Right lung (tissue), 2 donors: ENCODE measurements at regions not wholly inside any gene's neighbourhood (a gene's known extent, or its start where the extent isn't known, plus 50 kb on each side); places are given as distances from the start of the nearest gene placed in this dataset.
"Not testable (repeated sequence)": the region's sequence is repeated elsewhere in the genome, so short reads cannot be mapped to it uniquely, and the experiment has no call there.

Experiments used
- DNase-seq, 2 donors: peaks; one replicate each; pipeline ENCODE4 v3.0.0-alpha.2; 2013

DNA sequence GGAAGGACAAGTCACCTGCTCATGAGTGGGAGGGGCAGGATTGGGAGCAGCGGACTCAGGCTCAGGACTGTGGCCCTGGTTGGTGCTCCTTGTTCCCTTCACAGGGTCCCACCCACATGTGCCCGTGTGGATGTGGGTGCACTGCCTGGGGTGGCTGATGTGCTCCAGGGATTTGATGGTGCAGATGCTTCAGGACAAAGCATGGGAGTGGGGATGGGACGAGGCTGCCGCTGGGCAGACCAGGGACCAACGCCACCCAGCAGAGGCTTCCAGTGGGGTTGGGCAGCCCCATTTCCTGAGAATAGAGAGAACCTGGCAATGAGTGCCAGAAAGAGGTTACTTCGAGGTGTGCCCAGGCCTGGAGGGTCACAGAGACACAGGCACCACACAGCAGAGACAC is 65.5 kb upstream of the IGLL5 start:
- no peak for DNase-seq

DNA sequence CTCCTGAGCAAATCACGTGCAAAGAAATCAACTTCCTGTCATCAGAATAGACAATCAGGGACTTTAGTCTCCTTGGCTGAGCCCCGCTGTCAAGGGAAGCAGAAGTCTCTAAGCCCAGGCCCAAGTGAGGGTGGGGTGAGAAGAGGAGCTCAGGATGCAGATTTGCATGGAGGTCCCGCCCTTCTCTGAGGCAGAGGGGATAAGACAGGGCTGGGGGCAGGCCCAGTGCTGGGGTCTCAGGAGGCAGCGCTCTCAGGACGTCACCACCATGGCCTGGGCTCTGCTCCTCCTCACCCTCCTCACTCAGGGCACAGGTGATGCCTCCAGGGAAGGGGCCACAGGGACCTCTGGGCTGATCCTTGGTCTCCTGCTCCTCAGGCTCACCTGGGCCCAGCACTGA is 65.1 kb upstream of the IGLL5 start:
- not testable (repeated sequence) for DNase-seq

DNA sequence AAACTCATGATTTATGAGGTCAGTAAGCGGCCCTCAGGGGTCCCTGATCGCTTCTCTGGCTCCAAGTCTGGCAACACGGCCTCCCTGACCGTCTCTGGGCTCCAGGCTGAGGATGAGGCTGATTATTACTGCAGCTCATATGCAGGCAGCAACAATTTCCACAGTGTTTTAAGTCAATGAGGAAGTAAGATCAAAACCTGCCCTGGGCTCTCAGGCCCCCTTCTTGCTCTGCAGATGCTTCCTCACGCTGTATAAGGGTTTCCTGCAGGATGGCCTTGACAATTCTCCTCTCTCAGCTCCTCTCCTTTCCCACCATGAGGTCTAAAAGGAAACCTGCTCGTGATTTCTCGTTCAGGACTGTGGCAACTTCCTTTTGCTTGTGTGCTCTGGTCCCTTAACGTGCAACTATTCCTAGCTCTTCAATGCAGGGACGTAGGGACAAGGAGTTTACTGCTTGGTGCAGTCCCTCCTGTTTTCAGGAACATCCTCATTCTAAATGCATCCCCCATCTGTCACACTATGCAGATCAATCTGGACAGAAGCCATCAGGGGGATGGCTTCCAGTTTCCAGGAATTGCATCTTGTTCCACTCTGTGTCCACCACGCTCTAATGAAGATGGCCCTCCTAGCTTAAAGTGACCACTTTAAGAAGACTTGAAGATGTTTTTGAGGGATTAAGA is 64.3 kb upstream of the IGLL5 start:
- DNase-seq, result no peak

DNA sequence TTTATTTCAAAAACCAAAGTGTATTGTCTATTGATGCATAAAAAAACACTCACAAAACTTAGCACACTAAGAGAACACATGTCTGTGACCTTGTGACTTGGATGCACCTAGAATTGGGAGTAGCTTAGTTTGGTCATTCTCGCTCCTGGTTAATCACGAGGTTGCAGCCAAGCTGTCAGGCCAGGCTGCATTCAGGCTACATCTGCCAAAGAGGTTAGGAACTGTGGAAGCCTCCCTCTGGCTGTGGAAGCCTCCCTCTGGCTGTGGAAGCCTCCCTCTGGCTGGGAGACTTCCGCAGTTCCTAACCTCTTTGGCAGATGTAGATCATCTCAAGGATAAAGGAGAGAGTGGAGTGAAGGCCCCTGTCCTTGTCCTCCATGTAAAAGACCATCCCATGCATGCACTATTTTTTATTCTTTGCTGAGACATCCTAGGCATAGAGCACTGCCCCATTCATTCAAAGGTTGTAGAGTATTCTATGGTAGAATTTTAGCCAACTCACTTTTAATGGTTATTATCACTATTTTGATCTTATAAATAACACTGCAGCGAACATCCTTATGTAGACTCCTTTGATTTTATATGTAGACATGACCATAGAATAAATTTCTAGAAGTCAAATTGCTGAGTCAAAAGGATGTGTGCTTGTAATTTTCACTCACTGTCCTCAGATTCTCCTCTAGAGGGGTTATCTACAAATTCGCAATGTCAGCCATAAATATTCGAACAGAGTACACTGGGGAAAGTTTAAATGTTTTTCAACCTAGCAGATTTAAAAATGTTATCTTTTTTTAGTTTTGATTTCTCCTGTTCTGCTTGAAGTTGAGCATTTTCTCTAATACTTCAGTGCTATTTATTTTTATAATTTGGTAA is 63.0 kb upstream of the IGLL5 start:
- DNase-seq, result no peak

DNA sequence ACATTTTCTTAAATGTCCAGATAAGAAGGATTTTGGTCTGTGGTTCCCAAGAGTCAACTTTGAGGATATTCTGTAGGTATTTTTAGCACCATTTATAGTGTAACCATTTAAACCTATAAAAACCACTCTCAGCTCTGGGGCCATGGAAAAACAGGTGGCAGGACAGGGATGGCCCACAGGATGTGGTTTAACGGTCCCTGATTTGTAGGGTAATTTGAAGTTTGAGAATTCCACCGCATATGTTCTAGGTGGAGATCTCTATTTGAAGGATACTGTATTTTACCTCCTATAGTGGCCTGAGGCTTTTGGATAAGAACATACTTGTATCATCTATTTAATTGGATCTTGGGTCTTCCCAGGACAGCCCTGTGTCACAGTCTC is 62.4 kb upstream of the IGLL5 start:
- DNase-seq, result no peak

DNA sequence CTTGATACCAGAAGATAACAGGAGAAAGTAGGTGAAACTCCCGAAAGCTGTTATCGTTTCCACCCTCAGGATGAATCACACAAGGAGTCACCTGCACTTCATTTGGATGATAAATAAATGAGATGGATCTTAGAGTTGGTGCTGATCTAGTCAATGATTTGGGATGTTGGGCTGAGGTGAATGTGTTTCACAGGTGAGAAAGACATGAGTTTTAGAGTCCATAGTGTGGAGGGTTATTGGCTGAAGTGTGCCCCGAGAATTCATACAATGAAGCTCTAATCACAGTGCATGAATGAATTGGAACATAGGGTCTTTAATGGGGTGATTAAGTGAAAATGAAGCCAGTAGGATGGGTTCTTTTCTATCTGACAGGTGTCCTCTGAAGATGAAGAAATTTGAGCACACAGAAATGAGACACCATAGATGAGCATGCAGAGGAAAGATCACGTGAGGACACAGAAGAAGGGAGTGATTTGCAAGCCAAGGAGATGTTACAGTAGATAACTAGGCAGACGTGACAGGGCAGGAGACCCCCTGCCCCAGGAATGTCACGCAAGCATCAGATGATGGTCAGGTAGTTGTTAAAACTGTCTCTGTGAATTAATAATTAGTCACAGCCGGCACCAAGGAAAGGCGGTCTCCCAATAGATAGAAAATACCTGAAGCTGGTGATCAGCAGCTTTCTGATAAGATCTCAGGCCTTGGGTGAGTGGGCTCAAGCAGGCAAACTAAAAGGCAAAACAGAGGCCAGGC is 60.3 kb upstream of the IGLL5 start:
- no peak for DNase-seq

DNA sequence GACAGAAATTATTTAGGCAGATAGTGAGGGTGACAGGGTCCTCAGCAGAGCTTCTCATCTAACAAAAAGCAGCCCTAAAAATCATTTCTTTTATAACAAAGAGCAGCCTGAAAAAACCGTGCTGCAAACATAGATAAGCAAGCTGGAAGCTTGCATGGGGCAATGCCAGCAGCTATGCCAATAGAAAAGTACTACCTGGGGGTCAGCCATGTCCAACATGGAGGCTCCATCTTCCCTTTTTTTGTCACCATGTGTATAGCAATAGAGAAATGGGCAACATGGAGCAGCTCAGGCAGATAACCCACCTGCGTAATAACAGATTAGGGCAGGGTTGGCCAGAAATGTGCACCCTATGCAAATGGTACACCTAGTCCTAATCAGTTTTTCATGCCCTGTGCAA is 57.4 kb upstream of the IGLL5 start:
- no peak for DNase-seq

DNA sequence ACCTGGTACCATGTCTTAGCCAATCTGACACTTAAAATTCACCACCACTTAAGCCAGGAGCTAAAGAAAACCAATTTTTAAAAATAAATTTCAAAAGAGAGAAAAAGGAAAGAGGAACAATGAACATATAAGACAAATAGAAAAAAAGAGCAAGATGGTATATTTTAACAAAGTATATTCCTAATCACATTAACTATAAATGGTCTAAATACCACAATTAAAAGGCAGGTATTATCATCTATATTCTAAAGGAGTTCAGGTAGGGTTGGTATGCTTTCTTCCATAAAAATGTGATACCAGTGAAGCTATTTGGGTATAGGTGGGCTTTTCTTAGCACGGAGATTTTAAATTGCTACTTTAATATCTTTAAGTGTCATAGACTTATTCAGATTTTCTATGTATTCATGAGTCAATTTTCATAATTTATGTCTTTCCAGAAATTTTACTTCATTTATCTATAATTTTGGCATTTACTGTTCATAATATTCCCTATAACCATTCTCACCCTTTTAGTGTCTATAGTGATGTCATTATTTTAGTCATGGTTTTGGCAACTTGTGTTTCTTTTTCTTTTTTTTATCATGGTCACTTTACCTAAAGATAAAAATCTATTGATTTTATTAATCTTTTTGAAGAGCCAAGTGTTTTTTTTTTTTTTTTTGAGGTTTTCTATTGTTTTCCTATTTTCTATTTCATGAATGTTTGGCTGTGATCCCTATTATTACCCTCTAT is 56.5 kb upstream of the IGLL5 start:
- no peak for DNase-seq

DNA sequence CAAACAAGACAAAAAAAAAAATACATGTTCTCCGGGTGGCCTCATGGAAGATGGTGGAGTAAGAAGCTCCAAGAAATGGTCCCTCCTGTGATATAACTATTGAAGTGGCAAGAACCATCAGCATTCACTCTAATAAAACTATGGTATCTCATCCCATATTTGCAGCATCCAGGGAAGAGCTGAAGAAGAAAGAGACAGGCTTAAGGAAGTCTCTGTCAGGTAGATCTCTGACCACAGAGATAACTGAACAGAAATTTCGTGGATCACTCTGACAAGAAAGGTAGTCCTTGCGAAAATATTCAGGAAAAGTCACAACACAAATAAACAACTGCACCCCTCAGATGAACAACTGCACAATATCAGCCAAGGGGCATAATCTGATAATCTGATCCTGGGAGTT is 54.6 kb upstream of the IGLL5 start:
- DNase-seq, result no peak

DNA sequence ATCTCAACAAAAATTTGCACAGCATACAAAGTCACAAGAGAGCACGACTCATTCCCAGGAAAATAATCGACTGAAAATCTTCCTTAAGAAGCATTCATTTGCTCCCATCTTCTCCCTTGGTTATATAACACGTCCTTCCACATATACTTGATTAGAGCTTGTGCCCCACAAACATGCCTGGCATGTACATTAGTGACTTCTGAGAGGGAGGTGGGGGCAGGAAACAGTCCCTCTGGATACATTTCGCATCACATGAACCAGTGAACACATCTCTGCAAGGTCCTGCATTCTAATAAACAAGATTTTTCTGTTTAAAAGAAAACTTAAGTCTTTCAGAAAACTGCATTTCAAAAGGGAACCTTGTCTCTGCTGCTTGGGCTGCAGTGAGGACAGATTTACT is 54.1 kb upstream of the IGLL5 start:
- DNase-seq, result no peak

DNA sequence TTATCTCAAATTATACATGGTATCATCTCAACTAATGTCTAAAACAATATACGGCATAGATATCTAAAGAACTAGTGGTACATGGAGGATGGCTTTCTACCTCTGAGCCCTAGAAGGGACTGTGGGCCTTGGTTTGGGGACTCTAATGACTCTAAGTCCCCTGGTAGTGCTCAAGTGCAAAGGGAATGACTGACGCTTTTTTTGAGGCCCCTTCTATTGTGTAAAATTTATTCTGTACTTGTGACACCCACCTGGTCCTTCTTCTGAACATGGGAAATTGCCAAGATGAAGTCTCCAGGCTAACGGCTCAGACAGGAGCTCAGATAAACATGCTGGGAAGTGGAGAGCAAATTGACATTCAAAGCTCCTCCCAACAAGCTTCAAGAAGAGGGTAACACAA is 53.4 kb upstream of the IGLL5 start:
- no peak for DNase-seq

DNA sequence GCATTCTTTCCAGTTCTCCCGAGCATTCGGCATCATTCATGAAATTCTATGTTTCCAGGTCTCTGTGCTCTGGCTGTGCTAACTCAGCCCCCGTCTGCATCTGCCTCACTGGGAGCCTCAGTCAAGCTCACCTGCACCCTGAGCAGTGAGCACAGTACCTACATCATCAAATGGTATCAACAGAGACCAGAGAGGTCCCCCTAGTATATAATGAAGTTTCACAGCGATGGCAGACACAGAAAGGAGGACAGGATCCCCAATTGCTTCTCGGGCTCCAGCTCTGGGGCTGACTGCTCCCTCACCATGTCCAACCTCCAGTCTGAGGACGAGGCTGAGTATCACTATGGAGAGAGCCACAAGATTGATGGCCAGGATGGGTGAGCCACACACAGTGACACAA is 52.8 kb upstream of the IGLL5 start:
- DNase-seq, result no peak

DNA sequence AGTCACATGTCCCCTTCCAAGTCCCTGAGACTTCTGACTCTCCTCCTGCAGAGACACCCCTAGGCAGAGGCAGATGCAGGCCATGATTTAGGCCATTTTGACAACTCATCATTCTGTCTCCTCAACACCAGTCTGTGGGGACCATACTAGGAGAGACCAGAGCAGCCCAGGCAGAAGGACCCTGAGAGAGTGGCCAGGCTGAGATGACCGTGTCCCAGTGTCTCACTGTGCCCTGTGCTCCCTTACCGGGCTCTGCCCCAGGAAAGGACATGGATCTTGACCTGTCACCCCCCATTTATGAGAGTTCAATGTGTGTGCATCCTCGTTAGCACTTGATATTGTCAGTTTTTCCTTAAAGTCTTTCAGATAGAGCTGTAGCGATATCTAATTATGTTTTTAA is 52.4 kb upstream of the IGLL5 start:
- DNase-seq, result no peak

DNA sequence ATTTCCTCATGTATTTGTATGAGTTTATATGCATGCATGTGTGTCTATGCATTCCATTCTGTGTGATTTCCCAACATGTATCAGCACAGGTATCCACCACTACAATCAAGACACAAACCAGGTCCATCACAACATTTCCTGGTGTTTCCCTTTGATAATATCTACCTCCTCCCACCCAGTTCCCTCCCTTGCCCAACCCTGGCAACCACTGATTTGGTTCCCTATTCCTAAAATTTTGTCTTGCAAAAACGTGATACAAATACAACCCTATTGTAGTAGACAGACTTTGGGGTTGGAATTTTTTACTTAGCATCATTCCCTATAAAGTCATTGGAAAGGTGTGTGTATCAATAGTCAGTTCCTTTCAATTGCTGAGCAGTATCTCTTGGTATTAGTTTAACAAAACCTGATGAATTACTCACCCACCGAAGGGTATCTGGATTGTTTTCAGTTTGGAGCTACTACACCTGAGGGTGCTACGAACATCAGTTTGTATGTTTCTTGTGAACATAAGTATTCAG is 51.8 kb upstream of the IGLL5 start:
- DNase-seq, result no peak

DNA sequence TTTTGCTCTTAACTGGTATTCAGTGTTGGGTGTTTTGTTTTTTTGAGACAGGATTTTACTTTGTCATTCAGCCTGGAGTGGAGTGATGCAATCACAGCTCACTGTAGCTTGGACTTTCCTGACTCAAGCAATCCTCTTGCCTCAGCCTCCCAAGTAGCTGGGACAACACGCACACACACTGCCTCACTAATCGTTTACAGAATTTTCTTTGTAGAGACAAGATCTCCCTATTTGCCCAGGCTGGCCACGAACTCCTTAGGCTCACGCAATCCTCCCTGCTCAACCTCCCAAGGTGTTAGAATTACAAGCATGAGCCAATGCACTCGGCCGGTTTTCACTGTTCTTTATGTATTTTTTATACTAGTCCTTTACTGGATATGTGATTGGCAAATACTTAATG is 51.0 kb upstream of the IGLL5 start:
- no peak for DNase-seq
